ENCODE measurements at regions not wholly inside any gene's neighbourhood (a gene's known extent, or its start where the extent isn't known, plus 50 kb on each side); places are given as distances from the start of the nearest gene placed in this dataset.
A peak's percentile ranks its signal among the peaks of the same experiment; 100 is the strongest.
"Not testable (repeated sequence)": the region's sequence is repeated elsewhere in the genome, so short reads cannot be mapped to it uniquely, and the experiment has no call there.

DNA sequence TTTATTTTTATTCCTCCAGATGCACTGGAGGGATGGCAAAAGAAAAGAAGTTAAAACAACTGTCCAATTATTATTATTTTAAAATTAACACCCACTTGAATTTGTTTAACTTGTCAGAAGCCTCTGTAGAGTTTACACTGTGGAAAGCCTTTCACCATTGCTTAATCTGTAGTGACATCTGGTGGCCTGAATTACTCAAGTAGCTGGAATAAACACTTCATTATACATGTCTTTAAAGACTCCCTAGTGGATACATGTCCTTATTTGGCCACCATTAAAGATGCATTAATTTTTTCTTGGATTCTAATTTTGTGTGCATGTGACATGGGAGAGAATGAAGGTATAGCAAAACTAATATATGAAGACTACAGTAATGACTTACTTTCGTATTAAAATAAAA lies 1496.5 kb downstream of the FAM181B start:
- Histone ChIP-seq H3K9me3 (replicated peaks; ENCODE audit: control insufficient read depth, insufficient read depth, low read length) (no peaks in the 10 kb centered on the region), H3K9ac (ENCODE audit: control insufficient read depth, insufficient read depth, low read length) (no peak overlapping the region), H3K4me1 (ENCODE audit: control insufficient read depth, insufficient read depth, low read length) (no peaks in the 10 kb centered on the region), H2AFZ (ENCODE audit: control insufficient read depth, low read depth, low read length) (no peak overlapping the region), H3K4me3 (no peak overlapping the region), H3K79me2 (ENCODE audit: control insufficient read depth, insufficient read depth, low read length) (no peaks in the 10 kb centered on the region), H3K27me3 (replicated peaks in 1 of 2; ENCODE audit: control insufficient read depth in 2 of 2, insufficient read depth in 2 of 2, low read length in 1 of 2) (no peaks in the 10 kb centered on the region), H4K20me1 (ENCODE audit: control insufficient read depth, insufficient read depth) (no peaks in the 10 kb centered on the region), H3K4me2 (ENCODE audit: control insufficient read depth, insufficient read depth) (no peak overlapping the region), H3K27ac (ENCODE audit: control insufficient read depth, insufficient read depth) (no peak overlapping the region), H3K36me3 (ENCODE audit: control insufficient read depth in 2 of 2, insufficient read depth in 2 of 2, low read length in 1 of 2) (no peaks in the 10 kb centered on the region)
- no peak for FAIRE-seq
- no TSS peak for BruUV-seq (replicated peaks)
- 19% methylated on average over 1 of the region's 1 CpG for WGBS (ENCODE audit: insufficient coverage, insufficient replicate concordance, low lambda C conversion rate, missing lambda C conversion rate)
- ATAC-seq = peak; percentile 81
- RAD21 ChIA-PET (ENCODE audit: unreplicated experiment) = no interaction called here
- CTCF ChIA-PET = interaction anchor here (0.7 to 1.1 kb wide), 4 partner anchors 9 to 1528 kb away, joined by 3 to 5 read pairs (median 4); no protein-coding TSS in a partner anchor
- DNase-seq (ENCODE audit: low read depth, low spot score) = no peak
- in situ Hi-C loops (cut with MboI) (loop anchor here (25.0 kb wide), 1 partner anchor 1525 kb away; no protein-coding TSS in a partner anchor), intact Hi-C loops (cut with micrococcal nuclease; ENCODE audit: unreplicated experiment) (loop anchor here (1.0 to 10.0 kb wide), 2 partner anchors 512 to 1529 kb away; no protein-coding TSS in a partner anchor)
- TF ChIP-seq YBX1 (IDR thresholded peaks at IDR 0.05) = no peak
- TF ChIP-seq, protein P1, sequence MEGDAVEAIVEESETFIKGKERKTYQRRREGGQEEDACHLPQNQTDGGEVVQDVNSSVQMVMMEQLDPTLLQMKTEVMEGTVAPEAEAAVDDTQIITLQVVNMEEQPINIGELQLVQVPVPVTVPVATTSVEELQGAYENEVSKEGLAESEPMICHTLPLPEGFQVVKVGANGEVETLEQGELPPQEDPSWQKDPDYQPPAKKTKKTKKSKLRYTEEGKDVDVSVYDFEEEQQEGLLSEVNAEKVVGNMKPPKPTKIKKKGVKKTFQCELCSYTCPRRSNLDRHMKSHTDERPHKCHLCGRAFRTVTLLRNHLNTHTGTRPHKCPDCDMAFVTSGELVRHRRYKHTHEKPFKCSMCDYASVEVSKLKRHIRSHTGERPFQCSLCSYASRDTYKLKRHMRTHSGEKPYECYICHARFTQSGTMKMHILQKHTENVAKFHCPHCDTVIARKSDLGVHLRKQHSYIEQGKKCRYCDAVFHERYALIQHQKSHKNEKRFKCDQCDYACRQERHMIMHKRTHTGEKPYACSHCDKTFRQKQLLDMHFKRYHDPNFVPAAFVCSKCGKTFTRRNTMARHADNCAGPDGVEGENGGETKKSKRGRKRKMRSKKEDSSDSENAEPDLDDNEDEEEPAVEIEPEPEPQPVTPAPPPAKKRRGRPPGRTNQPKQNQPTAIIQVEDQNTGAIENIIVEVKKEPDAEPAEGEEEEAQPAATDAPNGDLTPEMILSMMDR (IDR thresholded peaks at IDR 0.05 in 2 of 3, conservative IDR thresholded peaks at IDR 0.05 in 1 of 3; ENCODE audit: control insufficient read depth in 2 of 3, extremely low read depth in 1 of 3, insufficient read depth in 1 of 3, low read depth in 3 of 3, low read length in 3 of 3) = peak; percentile 23 to 58 (median 29); a peak in 4 of 6 replicates
- TF ChIP-seq SMC3 (IDR thresholded peaks at IDR 0.05; ENCODE audit: borderline replicate concordance, low read length) = peak; percentile 50; the same call in 1 of the 2 replicates
- TF ChIP-seq RAD21 (IDR thresholded peaks at IDR 0.05; ENCODE audit: insufficient read depth, low read depth, low read length) = peak; percentile 78
- SMC1A ChIA-PET (ENCODE audit: uncharacterized antibody, unreplicated experiment) = interaction anchor here (0.6 kb wide), 1 partner anchor 922 kb away, joined by 4 read pairs; no protein-coding TSS in a partner anchor
- POLR2A ChIA-PET = no interaction called here

- H4K20me1 ChIP-seq (ENCODE audit: control insufficient read depth, insufficient read depth); SMC1A ChIA-PET (ENCODE audit: uncharacterized antibody, unreplicated experiment); ATAC-seq; DNase-seq (ENCODE audit: low read depth, low spot score); H2AFZ ChIP-seq (ENCODE audit: control insufficient read depth, low read depth, low read length); BruUV-seq (replicated peaks); intact Hi-C loops (cut with micrococcal nuclease; ENCODE audit: unreplicated experiment); H3K4me2 ChIP-seq (ENCODE audit: control insufficient read depth, insufficient read depth); CTCF ChIA-PET; H3K4me3 ChIP-seq; POLR2A ChIA-PET; H3K27ac ChIP-seq (ENCODE audit: control insufficient read depth, insufficient read depth); H3K36me3 ChIP-seq (ENCODE audit: control insufficient read depth in 2 of 2, insufficient read depth in 2 of 2, low read length in 1 of 2); H3K27me3 ChIP-seq (replicated peaks in 1 of 2; ENCODE audit: control insufficient read depth in 2 of 2, insufficient read depth in 2 of 2, low read length in 1 of 2); H3K9me3 ChIP-seq (replicated peaks; ENCODE audit: control insufficient read depth, insufficient read depth, low read length); RAD21 ChIA-PET (ENCODE audit: unreplicated experiment); H3K9ac ChIP-seq (ENCODE audit: control insufficient read depth, insufficient read depth, low read length); H3K79me2 ChIP-seq (ENCODE audit: control insufficient read depth, insufficient read depth, low read length); FAIRE-seq; H3K4me1 ChIP-seq (ENCODE audit: control insufficient read depth, insufficient read depth, low read length): not testable (repeated sequence)
- in situ Hi-C loops (cut with MboI) = loop anchor here (25.0 kb wide), 1 partner anchor 1515 kb away; no protein-coding TSS in a partner anchor
- 62% methylated on average over 13 of the region's 13 CpGs for WGBS (ENCODE audit: insufficient coverage, insufficient replicate concordance, low lambda C conversion rate, missing lambda C conversion rate)
Measured at GRCh38 chr11:81227409-81227808, 1506.3 kb downstream of the FAM181B start.
